HG03460 (cell line): ENCODE measurements at regions not wholly inside any gene's neighbourhood (a gene's known extent, or its start where the extent isn't known, plus 50 kb on each side); places are given as distances from the start of the nearest gene placed in this dataset.

ENCODE experiments used
- ATAC-seq: cut with Tn5 transposase; IDR thresholded peaks from one replicate; pipeline ENCODE4 v1.9.1; 2021; ENCODE audit not compliant: unreplicated experiment

DNA sequence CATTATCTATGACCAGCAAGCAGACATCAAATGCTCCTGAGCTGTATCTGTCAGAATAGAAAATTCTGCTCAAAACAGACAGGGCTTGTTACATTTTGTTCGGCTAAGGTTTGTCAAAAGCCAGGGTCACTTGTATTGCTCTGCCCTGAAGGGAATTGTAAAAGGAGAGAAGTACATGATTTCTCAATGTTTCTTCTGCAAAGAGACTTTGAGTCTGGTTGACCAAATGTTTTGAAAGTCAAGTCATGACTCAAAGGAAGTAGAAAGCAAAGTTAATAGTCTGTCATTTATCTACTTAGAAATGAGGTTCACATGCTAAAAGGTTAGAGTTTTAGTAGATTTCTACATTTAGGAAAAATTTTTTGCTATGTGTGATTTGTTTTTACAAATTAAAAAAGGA is 1624.1 kb upstream of the ZEB2 start:
- ATAC-seq = no peak

DNA sequence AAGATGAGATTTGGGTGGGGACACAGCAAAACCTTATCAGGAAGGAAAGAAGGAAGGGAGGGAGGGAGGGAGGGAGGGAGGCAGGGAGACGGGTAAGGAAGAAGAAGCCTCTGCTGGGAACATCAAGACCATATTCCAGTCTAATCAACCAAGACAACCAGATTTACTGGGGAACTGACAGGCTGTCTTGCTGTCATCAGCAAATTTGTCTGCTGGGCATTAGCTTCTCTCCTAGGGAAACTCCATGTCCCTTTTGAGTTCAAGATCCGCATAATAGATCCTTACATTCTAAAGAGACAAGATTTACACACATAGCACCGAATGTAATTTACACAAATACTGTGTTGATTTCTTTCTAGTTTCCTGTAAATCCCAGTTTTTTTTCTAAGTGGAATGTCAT is 1618.9 kb upstream of the ZEB2 start:
- ATAC-seq = no peak

DNA sequence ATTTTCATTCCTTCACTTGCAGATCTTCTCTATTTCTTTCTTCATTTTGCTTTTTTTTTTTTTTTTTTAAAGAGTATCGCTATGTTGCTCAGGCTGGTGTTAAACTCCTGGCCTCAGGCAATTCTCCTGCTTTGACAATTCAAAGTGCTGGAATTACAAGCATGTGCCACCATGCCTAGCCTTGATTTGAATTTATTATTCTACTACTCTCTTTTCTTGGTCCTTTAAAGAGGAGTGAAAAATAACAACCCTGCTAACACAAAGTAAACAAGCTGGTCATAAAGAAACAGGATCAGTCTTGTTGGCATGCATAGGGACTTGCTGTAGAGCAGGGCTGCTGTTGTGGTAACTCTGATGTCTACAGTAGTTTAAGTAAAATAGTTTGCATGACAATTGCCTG is 1615.3 kb upstream of the ZEB2 start:
- no peak for ATAC-seq

GRCh38 chr2:146131785-146132184 is 1611.9 kb upstream of the ZEB2 start:
- no peak for ATAC-seq

GRCh38 chr2:146131048-146131447 is 1611.1 kb upstream of the ZEB2 start:
- ATAC-seq = no peak

DNA sequence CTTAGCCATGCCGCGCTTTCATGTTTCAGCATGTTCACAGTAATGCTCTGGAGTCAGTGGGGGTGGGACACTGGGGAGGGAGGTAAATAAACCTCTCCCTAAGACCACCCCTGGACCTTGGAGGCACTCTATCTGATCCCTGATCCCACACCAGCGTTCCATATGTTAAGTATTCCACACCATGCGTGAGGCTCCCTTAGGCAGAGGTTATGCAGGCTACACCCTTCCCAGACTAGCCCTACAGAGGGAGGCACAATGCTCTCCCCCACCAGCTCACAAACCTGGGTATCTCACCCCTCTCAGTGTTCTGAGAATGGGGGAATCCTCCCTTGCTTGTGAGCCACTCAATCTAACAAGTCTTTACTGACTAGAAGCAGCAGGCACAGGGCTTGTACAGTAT is 1610.4 kb upstream of the ZEB2 start:
- ATAC-seq = no peak

GRCh38 chr2:146129231-146129630 is 1609.3 kb upstream of the ZEB2 start:
- no peak for ATAC-seq

GRCh38 chr2:146128216-146128615 is 1608.3 kb upstream of the ZEB2 start:
- no peak for ATAC-seq

GRCh38 chr2:146125551-146125950 is 1605.6 kb upstream of the ZEB2 start:
- no peak for ATAC-seq

- no peak for ATAC-seq
Measured at GRCh38 chr2:146124741-146125140, 1604.8 kb upstream of the ZEB2 start.

DNA sequence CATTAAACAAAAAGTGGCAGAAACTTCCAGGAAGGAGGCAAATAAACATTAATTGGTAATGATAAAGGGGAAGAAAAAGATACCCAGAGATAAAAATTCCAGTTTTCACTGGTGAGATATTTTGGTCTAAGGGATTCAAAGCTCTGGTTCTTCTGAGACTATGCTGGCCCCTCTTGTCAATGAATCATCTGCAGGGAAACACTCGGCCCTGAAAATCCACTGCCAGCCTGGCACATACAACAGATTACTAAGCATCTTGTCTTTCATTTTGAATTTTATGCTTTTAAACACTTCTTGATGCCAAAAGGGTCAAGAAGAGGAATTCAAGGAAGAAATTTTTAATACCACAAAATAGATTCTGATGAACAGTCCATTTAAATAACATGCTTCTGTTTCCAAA is 1603.8 kb upstream of the ZEB2 start:
- ATAC-seq = no peak

DNA sequence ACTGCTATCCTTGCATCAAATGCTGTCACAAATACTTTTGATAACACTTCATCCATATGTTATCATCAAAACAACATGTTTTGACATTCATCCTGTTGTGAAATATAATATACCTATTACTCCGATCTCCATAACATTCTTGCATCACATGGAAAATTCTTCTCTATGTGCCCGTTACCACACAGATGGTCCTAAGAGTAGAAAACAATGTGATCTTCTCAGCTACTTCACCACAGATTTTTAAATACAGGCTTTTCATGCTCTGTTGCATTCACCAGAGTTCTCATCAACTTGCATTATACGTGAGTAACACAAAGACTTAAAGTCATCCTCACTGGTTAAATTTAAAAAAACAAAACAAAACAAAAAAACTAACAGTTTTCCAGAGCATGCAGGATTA is 1603.3 kb upstream of the ZEB2 start:
- no peak for ATAC-seq

DNA sequence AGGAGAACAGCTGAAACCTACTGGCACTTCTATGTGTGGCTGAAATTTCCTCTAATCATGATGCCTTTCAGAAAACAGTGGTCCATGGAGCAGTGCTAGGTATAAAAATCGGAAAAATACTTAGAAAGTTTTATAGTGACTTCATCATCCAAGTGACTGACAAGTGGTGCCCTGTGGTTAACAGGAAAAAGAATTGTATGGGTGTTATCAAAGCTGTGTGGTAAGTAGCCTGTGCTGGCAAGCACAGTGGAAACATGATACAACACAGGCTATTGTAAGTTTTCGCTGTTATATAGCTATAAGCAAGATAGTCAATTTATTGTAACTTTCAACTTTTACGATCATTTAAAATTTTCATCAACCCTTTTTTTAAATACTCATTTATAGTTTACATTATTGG is 1599.7 kb upstream of the ZEB2 start:
- ATAC-seq = no peak

- no peak for ATAC-seq
Measured at GRCh38 chr2:146108993-146109392, 1589.1 kb upstream of the ZEB2 start.

DNA sequence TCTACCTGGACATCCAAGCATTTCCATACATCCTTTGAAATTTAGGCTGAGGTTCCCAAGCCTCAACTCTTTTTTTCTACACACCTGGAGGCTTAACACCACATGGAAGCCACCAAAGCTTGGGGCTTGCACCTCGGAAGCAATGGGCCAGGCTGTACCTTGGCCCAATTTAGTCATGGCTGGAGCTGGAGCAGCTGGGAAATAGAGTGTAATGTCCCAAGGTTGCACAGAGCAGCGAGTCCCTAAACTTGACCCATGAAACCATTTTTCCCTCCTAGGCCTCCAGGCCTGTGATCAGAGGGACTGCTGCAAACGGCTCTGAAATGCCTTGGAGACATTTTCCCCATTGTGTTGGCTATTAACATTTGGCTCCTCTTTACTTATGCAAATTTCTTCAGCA is 1574.3 kb upstream of the ZEB2 start:
- ATAC-seq = no peak

DNA sequence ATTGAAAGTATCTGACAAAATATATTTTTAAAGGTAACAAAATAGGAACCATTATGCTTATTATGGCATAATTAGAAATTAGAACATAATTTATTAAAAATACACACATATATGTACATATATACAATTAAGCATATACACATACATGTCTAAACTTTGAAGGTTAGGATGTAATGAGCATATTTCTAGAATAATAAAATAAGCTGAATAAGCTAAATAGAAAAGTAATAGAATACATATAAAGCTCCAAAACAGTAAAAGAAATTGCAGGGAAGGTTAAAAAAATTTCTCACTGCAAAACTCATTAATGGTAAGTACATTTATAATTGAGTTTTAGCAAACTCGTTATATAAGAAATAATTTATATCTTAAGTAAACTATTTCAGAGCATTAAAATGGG is 1561.5 kb upstream of the ZEB2 start:
- no peak for ATAC-seq

DNA sequence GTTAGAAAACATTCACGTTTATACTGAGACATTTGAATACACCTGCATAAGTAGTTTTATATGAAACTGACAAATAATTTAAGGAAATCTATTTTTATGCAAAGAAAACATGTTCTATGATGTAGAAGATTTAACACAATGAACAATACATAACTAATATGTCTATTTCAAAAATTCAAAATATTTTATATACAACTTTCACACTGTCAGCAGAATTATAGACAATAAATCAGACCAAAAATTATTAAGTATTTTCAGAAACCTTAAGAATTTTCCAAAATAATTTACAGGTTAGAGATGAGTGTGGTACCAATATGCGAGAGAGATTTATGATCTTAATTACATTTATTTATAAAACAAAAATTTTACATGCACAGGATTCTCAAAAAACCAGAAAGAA is 1561.0 kb upstream of the ZEB2 start:
- ATAC-seq = no peak

DNA sequence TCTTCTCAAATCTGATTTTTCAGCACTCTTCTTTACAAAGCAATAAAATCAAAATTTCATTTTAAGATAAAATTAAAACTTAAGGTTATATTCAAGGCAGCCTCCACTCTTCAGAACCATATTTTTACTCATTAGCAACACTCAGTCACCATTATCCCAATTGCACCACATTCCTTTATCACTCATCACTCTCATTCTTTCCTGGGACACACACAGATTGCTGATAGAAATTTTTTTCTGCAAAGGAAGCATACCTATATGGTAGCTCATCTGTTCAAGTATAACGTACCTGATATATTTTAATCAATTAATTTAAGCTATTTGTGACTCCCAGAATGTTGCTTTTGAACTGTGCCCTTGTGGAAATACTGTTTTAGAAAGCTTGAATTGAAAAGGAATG is 1559.3 kb upstream of the ZEB2 start:
- ATAC-seq = no peak

DNA sequence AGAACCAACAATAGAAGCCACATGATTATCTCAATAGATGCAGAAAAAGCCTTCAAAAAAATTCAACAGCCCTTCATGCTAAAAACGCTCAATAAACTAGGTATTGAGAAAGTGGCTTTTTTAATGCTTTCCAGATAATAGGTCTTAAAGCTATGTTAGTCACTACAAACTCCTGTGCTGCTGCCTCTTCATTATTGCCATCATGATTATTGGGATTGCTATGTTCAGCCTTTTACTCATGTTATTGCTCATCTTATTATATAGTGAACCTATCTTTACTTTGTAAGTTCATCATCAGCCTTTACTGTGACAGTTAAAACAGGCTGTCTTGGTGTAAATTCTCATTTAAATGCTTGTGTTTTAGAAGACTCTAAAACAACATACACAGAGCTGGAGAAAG is 1557.2 kb upstream of the ZEB2 start:
- no peak for ATAC-seq

- ATAC-seq = no peak
Measured at GRCh38 chr2:146068051-146068450, 1548.1 kb upstream of the ZEB2 start.

DNA sequence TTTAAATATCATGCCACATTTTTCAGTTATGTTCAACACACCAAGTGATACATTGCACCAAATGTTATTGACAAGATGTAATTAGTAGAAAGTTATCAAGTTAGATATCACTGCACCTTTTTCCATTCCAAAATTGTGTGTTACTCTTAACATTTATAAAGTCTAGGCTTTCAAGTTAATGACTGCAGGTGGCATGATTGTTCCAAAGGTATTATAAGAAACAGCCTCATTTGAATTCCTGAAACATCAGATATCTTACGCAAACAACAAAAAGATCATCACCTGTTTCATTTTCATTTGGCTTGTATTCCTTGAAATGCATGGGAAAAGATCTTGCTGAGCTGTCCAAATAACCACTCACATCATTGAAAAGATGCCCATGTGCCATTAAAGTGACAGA is 1528.2 kb upstream of the ZEB2 start:
- ATAC-seq = no peak

- no peak for ATAC-seq
Measured at GRCh38 chr2:146041274-146041910, 1521.5 kb upstream of the ZEB2 start.

- no peak for ATAC-seq
Measured at GRCh38 chr2:146040051-146040450, 1520.1 kb upstream of the ZEB2 start.

DNA sequence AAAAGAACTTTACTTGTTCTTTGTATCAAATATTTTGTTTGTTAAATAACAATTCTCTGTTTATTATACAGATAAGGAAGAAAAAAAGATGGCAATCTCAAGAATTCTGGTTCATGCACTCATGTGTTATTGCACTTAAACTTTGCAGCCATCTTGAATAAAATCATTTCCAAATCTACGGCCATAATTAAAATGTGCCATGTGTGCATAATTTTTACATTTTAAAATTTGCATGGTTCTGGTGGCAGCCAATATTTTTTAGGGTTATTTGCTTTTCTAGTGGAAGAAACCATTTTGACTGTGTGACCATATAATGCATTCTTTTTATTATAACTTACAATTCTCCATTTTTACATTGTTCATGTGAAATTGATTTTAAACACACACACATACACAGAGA is 1518.1 kb upstream of the ZEB2 start:
- no peak for ATAC-seq
